H1 (cell line): ENCODE measurements at regions not wholly inside any gene's neighbourhood (a gene's known extent, or its start where the extent isn't known, plus 50 kb on each side); places are given as distances from the start of the nearest gene placed in this dataset.

Experiments used
- RBBP5 ChIP-seq: IDR thresholded peaks from 2 replicates; pipeline ENCODE4 v1.7.1; 2012; ENCODE audit warnings: low read depth, mild to moderate bottlenecking, inconsistent platforms, low read length, moderate library complexity, borderline replicate concordance
- TF ChIP-seq, protein P1 (sequence below): fragments of 300-600 bp; sonication (generic); IDR thresholded peaks from 2 replicates; pipeline ENCODE4 v1.7.1; 2012; ENCODE audit warnings: low read length, moderate library complexity, mild to moderate bottlenecking, inconsistent platforms; ENCODE audit not compliant: insufficient replicate concordance

DNA sequence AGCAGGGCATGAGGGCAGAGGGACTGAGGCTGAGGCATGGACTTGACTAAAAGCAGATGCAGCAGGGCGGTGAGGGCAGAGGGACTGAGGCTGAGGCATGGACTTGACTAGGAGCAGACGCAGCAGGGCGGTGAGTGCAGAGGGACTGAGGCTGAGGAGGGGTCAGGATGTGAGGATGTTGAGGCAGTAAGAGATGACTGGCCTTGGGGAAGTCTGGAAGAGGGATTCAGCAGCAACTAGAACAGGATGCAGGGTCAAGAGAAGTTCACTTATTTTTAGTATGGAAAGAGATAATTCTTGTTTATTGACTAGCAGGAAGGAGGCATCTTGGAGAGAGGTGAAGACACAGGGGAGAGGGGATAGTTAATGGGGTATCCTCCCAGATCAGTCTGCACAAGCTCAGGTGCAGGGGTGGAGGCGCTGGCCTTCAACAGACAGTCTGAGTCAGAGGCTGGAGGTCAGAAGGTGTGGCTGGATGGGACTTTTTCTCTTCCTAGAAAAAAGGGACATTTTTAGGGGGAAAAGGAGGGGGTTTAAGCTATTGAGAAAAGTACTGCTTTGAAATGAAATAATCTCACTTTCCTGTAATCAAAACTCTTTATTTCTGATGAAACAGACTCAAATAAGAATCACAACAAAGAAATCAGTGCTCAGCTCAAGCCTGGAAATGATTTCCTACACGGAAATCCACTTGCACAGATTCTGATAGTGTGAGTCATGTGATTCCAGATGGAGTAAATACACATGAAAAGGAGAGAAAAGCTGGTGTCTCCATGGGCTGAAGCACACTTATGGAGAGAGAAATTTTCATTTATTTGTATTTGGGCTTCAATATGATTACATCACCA, 130.9 kb downstream of the PALM2AKAP2 start (continued):
- TF ChIP-seq, protein P1, sequence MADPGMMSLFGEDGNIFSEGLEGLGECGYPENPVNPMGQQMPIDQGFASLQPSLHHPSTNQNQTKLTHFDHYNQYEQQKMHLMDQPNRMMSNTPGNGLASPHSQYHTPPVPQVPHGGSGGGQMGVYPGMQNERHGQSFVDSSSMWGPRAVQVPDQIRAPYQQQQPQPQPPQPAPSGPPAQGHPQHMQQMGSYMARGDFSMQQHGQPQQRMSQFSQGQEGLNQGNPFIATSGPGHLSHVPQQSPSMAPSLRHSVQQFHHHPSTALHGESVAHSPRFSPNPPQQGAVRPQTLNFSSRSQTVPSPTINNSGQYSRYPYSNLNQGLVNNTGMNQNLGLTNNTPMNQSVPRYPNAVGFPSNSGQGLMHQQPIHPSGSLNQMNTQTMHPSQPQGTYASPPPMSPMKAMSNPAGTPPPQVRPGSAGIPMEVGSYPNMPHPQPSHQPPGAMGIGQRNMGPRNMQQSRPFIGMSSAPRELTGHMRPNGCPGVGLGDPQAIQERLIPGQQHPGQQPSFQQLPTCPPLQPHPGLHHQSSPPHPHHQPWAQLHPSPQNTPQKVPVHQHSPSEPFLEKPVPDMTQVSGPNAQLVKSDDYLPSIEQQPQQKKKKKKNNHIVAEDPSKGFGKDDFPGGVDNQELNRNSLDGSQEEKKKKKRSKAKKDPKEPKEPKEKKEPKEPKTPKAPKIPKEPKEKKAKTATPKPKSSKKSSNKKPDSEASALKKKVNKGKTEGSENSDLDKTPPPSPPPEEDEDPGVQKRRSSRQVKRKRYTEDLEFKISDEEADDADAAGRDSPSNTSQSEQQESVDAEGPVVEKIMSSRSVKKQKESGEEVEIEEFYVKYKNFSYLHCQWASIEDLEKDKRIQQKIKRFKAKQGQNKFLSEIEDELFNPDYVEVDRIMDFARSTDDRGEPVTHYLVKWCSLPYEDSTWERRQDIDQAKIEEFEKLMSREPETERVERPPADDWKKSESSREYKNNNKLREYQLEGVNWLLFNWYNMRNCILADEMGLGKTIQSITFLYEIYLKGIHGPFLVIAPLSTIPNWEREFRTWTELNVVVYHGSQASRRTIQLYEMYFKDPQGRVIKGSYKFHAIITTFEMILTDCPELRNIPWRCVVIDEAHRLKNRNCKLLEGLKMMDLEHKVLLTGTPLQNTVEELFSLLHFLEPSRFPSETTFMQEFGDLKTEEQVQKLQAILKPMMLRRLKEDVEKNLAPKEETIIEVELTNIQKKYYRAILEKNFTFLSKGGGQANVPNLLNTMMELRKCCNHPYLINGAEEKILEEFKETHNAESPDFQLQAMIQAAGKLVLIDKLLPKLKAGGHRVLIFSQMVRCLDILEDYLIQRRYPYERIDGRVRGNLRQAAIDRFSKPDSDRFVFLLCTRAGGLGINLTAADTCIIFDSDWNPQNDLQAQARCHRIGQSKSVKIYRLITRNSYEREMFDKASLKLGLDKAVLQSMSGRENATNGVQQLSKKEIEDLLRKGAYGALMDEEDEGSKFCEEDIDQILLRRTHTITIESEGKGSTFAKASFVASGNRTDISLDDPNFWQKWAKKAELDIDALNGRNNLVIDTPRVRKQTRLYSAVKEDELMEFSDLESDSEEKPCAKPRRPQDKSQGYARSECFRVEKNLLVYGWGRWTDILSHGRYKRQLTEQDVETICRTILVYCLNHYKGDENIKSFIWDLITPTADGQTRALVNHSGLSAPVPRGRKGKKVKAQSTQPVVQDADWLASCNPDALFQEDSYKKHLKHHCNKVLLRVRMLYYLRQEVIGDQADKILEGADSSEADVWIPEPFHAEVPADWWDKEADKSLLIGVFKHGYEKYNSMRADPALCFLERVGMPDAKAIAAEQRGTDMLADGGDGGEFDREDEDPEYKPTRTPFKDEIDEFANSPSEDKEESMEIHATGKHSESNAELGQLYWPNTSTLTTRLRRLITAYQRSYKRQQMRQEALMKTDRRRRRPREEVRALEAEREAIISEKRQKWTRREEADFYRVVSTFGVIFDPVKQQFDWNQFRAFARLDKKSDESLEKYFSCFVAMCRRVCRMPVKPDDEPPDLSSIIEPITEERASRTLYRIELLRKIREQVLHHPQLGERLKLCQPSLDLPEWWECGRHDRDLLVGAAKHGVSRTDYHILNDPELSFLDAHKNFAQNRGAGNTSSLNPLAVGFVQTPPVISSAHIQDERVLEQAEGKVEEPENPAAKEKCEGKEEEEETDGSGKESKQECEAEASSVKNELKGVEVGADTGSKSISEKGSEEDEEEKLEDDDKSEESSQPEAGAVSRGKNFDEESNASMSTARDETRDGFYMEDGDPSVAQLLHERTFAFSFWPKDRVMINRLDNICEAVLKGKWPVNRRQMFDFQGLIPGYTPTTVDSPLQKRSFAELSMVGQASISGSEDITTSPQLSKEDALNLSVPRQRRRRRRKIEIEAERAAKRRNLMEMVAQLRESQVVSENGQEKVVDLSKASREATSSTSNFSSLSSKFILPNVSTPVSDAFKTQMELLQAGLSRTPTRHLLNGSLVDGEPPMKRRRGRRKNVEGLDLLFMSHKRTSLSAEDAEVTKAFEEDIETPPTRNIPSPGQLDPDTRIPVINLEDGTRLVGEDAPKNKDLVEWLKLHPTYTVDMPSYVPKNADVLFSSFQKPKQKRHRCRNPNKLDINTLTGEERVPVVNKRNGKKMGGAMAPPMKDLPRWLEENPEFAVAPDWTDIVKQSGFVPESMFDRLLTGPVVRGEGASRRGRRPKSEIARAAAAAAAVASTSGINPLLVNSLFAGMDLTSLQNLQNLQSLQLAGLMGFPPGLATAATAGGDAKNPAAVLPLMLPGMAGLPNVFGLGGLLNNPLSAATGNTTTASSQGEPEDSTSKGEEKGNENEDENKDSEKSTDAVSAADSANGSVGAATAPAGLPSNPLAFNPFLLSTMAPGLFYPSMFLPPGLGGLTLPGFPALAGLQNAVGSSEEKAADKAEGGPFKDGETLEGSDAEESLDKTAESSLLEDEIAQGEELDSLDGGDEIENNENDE: no peak
- TF ChIP-seq RBBP5: no peak
